Adrenal gland (tissue), 9 donors: ENCODE measurements at regions not wholly inside any gene's neighbourhood (a gene's known extent, or its start where the extent isn't known, plus 50 kb on each side); places are given as distances from the start of the nearest gene placed in this dataset.

Experiments
- DNase-seq, 7 donors: peaks; one replicate each; pipeline ENCODE4 v3.0.0-alpha.2; 2019 to 2020
- H3K27ac ChIP-seq, 5 donors: fragments of 200-600 bp; sonication (generic) in 4 of 5; 1 replicate in 3 of 5; 2 replicates in 2 of 5; pipeline versions ENCODE4 v1.5.1 to v1.8.0; 2016 to 2020; ENCODE audit warnings: mild to moderate bottlenecking in 1 of 5
- H3K27me3 ChIP-seq: fragments of 200-600 bp; 2 replicates; pipeline ENCODE4 v1.8.0; 2021
- H3K36me3 ChIP-seq, 2 donors: fragments of 200-600 bp; replicated peaks in 1 of 2; 1 replicate in 1 of 2; 2 replicates in 1 of 2; pipeline versions ENCODE4 v1.5.1 to v1.8.0; 2018 to 2022
- H3K4me1 ChIP-seq, 2 donors: fragments of 200-600 bp; replicated peaks in 1 of 2; 1 replicate in 1 of 2; 2 replicates in 1 of 2; pipeline versions ENCODE4 v1.5.1 to v1.8.0; 2018 to 2021
- H3K4me3 ChIP-seq, 4 donors: fragments of 200-600 bp; sonication (generic) in 3 of 4; one replicate each; pipeline ENCODE4 v1.5.1; 2016 to 2018
- H3K9me3 ChIP-seq, 3 donors: fragments of 200-600 bp; sonication (generic) in 1 of 3; replicated peaks in 1 of 3; 1 replicate in 2 of 3; 2 replicates in 1 of 3; pipeline versions ENCODE4 v1.5.1 to v1.8.0; 2016 to 2021
- CTCF ChIP-seq, 6 experiments: fragments of 450-650 bp in 4 of 6; fragments of 200-600 bp in 2 of 6; sonication (generic) in 1 of 6; IDR thresholded peaks; 1 replicate in 5 of 6; 2 replicates in 1 of 6; pipeline versions ENCODE4 v1.5.1 to v1.8.0; 2016 to 2021; ENCODE audit warnings: antibody characterized with exemption in 6 of 6, mild to moderate bottlenecking in 2 of 6, moderate library complexity in 1 of 6
- POLR2A ChIP-seq, 2 donors: fragments of 450-650 bp; IDR thresholded peaks; one replicate each; pipeline ENCODE4 v1.6.1; 2017; ENCODE audit warnings: antibody characterized with exemption in 2 of 2, mild to moderate bottlenecking in 2 of 2, moderate library complexity in 1 of 2
- WGBS, 4 donors: extraction: QIAGEN DNeasy Blood & Tissue Kit in 2 of 4; methylation state at CpG; one replicate each; pipeline versions ENCODE4 v1.1.5 to v1.1.7; 2013 to 2017; 5-methylcytosine and 5-hydroxymethylcytosine counted together
- intact Hi-C, 2 donors: fragments of 100-400 bp; cut with DNase I; formaldehyde crosslinking; loops; one replicate each; pipeline versions ENCODE4 v1.14.1 to v1.15.0; 2022 to 2023
- donor health status: healthy with polysubstance abuse.
- donor health status: Bipolar disorder and iron deficiency.
- donor health status: DM: yes; HTN: yes; CAD: no.
- donor health status: DM: no; HTN: no; CAD: no.
- donor health status: DM: no; HTN: no; CAD: no.

- no peaks in the 10 kb centered on the region for H3K4me1 ChIP-seq
- no peaks in the 10 kb centered on the region for H3K9me3 ChIP-seq
- H3K36me3 ChIP-seq, result no peaks in the 10 kb centered on the region
- no peaks in the 10 kb centered on the region for H3K27me3 ChIP-seq
- no peak overlapping the region for H3K27ac ChIP-seq
- no peak overlapping the region for H3K4me3 ChIP-seq
- TF ChIP-seq CTCF (IDR thresholded peaks at IDR 0.05), result no peak
- TF ChIP-seq POLR2A (IDR thresholded peaks at IDR 0.05), result no peak
- DNase-seq, result no peak
- 94 to 100% (median 95%) methylated on average over 1 of the region's 1 CpG for WGBS, 4 donors
- intact Hi-C loops, result no loop called here
Observed at GRCh38 chr3:16761571-16761970, 123.2 kb upstream of the PLCL2 start.

GRCh38 chr3:16765661-16766060, 119.1 kb upstream of the PLCL2 start:
- H3K4me1 ChIP-seq, result no peaks in the 10 kb centered on the region
- no peaks in the 10 kb centered on the region for H3K9me3 ChIP-seq
- no peaks in the 10 kb centered on the region for H3K27me3 ChIP-seq
- no peak overlapping the region for H3K4me3 ChIP-seq
- H3K36me3 ChIP-seq, result no peaks in the 10 kb centered on the region
- TF ChIP-seq POLR2A (IDR thresholded peaks at IDR 0.05) (no peak), CTCF (IDR thresholded peaks at IDR 0.05) (no peak)
- DNase-seq, result no peak
- H3K27ac ChIP-seq, result no peak overlapping the region
- intact Hi-C loops, result no loop called here
- 87 to 100% (median 94%) methylated on average over 1 of the region's 1 CpG for WGBS, 4 donors

GRCh38 chr3:16767006-16767405, 117.7 kb upstream of the PLCL2 start:
- Histone ChIP-seq H3K27ac (no peak overlapping the region), H3K36me3 (no peaks in the 10 kb centered on the region), H3K4me1 (no peaks in the 10 kb centered on the region), H3K4me3 (no peak overlapping the region), H3K27me3 (no peaks in the 10 kb centered on the region), H3K9me3 (no peaks in the 10 kb centered on the region)
- DNase-seq, result peak in 1 of 7 donors; percentile 3
- 65 to 83% (median 69%) methylated on average over 3 of the region's 3 CpGs for WGBS, 4 donors
- TF ChIP-seq CTCF (IDR thresholded peaks at IDR 0.05), result no peak
- TF ChIP-seq POLR2A (IDR thresholded peaks at IDR 0.05), result no peak
- intact Hi-C loops, result no loop called here

GRCh38 chr3:16768014-16768413, 116.7 kb upstream of the PLCL2 start:
- H3K36me3 ChIP-seq, result no peaks in the 10 kb centered on the region
- intact Hi-C loops, result no loop called here
- no peak overlapping the region for H3K27ac ChIP-seq
- H3K4me3 ChIP-seq, result no peak overlapping the region
- no peaks in the 10 kb centered on the region for H3K27me3 ChIP-seq
- 59 to 76% (median 64%) methylated on average over 1 of the region's 1 CpG for WGBS, 4 donors
- no peaks in the 10 kb centered on the region for H3K9me3 ChIP-seq
- no peak for DNase-seq
- no peaks in the 10 kb centered on the region for H3K4me1 ChIP-seq
- TF ChIP-seq CTCF (IDR thresholded peaks at IDR 0.05) (no peak), POLR2A (IDR thresholded peaks at IDR 0.05) (no peak)
